PC-9 (cell line): ENCODE measurements at regions not wholly inside any gene's neighbourhood (a gene's known extent, or its start where the extent isn't known, plus 50 kb on each side); places are given as distances from the start of the nearest gene placed in this dataset.

Experiments
- BruUV-seq: library from RNA; stranded (reverse); fragments of 400-500 nt; replicated peaks from 2 replicates; lab custom pipeline; 2021; lab: Mats Ljungman, UMichigan
- CTCF ChIA-PET: fragments of 300-600 bp; sonication (Branson Sonifier 250); formaldehyde crosslinking; loops from one replicate; lab custom pipeline; 2022; ENCODE audit warnings: antibody characterized with exemption; lab: Charles Lee
- POLR2A ChIA-PET: fragments of 300-600 bp; sonication (Branson Sonifier 250); formaldehyde crosslinking; loops from one replicate; lab custom pipeline; 2022; ENCODE audit warnings: antibody characterized with exemption; ENCODE audit not compliant: unreplicated experiment; lab: Charles Lee
- DNase-seq, 2 experiments: peaks; one replicate each; pipeline versions ENCODE4 v3.0.0 to v3.0.0-alpha.2; 2015 to 2022; ENCODE audit warnings: mixed read lengths in 1 of 2
- H2AFZ ChIP-seq: fragments of 200-600 bp; sonication (generic); 2 replicates; pipeline ENCODE4 v1.8.1; 2017; ENCODE audit warnings: antibody characterized with exemption
- H3F3A ChIP-seq: fragments of 200-600 bp; sonication (generic); 2 replicates; pipeline ENCODE4 v1.8.1; 2017; ENCODE audit warnings: antibody characterized with exemption, mild to moderate bottlenecking, low read depth; ENCODE audit not compliant: insufficient read depth
- H3K27ac ChIP-seq: fragments of 200-600 bp; sonication (generic); 2 replicates; pipeline ENCODE4 v1.6.1; 2016; ENCODE audit warnings: mixed run types
- H3K27me3 ChIP-seq: fragments of 200-600 bp; sonication (generic); 2 replicates; pipeline ENCODE4 v1.6.1; 2016; ENCODE audit warnings: low read depth, mixed run types; ENCODE audit not compliant: insufficient read depth
- H3K36me3 ChIP-seq: fragments of 200-600 bp; sonication (generic); 2 replicates; pipeline ENCODE4 v1.6.1; 2016; ENCODE audit warnings: low read depth, mixed run types
- H3K4me1 ChIP-seq: fragments of 200-600 bp; sonication (generic); replicated peaks from 2 replicates; pipeline ENCODE4 v1.6.1; 2016; ENCODE audit warnings: mixed run types; ENCODE audit not compliant: insufficient read depth
- H3K4me2 ChIP-seq: fragments of 200-600 bp; sonication (generic); 2 replicates; pipeline ENCODE4 v1.6.1; 2017; ENCODE audit warnings: mixed run types
- H3K4me3 ChIP-seq: fragments of 200-600 bp; sonication (generic); 2 replicates; pipeline ENCODE4 v1.6.1; 2016; ENCODE audit warnings: mixed run types
- H3K79me2 ChIP-seq: fragments of 200-600 bp; sonication (generic); 2 replicates; pipeline ENCODE4 v1.6.1; 2017; ENCODE audit warnings: low read depth, mixed run types
- H3K9me2 ChIP-seq: fragments of 200-600 bp; sonication (generic); 2 replicates; pipeline ENCODE4 v1.8.1; 2017; ENCODE audit warnings: mild to moderate bottlenecking; ENCODE audit not compliant: insufficient read depth
- H3K9me3 ChIP-seq: fragments of 200-600 bp; sonication (generic); 2 replicates; pipeline ENCODE4 v1.8.1; 2016; ENCODE audit warnings: low read depth; ENCODE audit not compliant: insufficient read depth
- H4K20me1 ChIP-seq: fragments of 200-600 bp; sonication (generic); 2 replicates; pipeline ENCODE4 v1.8.1; 2017; ENCODE audit not compliant: insufficient read depth
- CTCF ChIP-seq: fragments of 200-600 bp; sonication (generic); conservative IDR thresholded peaks from 2 replicates; pipeline ENCODE4 v1.6.1; 2017; ENCODE audit warnings: mixed run types, antibody characterized with exemption, mild to moderate bottlenecking, moderate library complexity
- EZH2 ChIP-seq: fragments of 200-600 bp; sonication (generic); IDR thresholded peaks from 2 replicates; pipeline ENCODE4 v1.8.0; 2017; ENCODE audit warnings: antibody characterized with exemption, low read depth
- intact Hi-C: fragments of 100-400 bp; cut with micrococcal nuclease; formaldehyde crosslinking; loops from one replicate; pipeline ENCODE4 v1.10.0; 2022; ENCODE audit not compliant: unreplicated experiment

- CTCF ChIA-PET = no interaction called here
- POLR2A ChIA-PET = no interaction called here
- Histone ChIP-seq H3K27ac (no peak overlapping the region), H4K20me1 (no peaks in the 10 kb centered on the region), H3K9me2 (no peaks in the 10 kb centered on the region), H3K36me3 (no peaks in the 10 kb centered on the region), H3K4me3 (no peak overlapping the region), H3F3A (no peaks in the 10 kb centered on the region), H3K4me1 (no peaks in the 10 kb centered on the region), H3K27me3 (peaks cover 11% of the 10 kb centered on the region; the same call in 1 of the 2 replicates), H2AFZ (no peak overlapping the region), H3K79me2 (no peaks in the 10 kb centered on the region), H3K9me3 (no peaks in the 10 kb centered on the region), H3K4me2 (no peak overlapping the region)
- no peak for DNase-seq
- TF ChIP-seq EZH2 (no peak), CTCF (no peak)
- intact Hi-C loops = no loop called here
- no TSS peak for BruUV-seq
These were observed 176.5 kb downstream of the MEX3B start for GRCh38 chr15:81869161-81869954.

- peaks cover 11% of the 10 kb centered on the region; the same call in 1 of the 2 replicates for H3K27me3 ChIP-seq
- no peaks in the 10 kb centered on the region for H3K36me3 ChIP-seq
- BruUV-seq = no TSS peak
- no peaks in the 10 kb centered on the region for H3F3A ChIP-seq
- H3K4me3 ChIP-seq = no peak overlapping the region
- POLR2A ChIA-PET = no interaction called here
- H3K9me3 ChIP-seq = no peaks in the 10 kb centered on the region
- H3K4me1 ChIP-seq = no peaks in the 10 kb centered on the region
- no peak overlapping the region for H2AFZ ChIP-seq
- no peak overlapping the region for H3K27ac ChIP-seq
- no peak overlapping the region for H3K4me2 ChIP-seq
- TF ChIP-seq EZH2 = no peak
- TF ChIP-seq CTCF = no peak
- CTCF ChIA-PET = no interaction called here
- intact Hi-C loops = no loop called here
- H3K79me2 ChIP-seq = no peaks in the 10 kb centered on the region
- H4K20me1 ChIP-seq = no peaks in the 10 kb centered on the region
- H3K9me2 ChIP-seq = no peaks in the 10 kb centered on the region
- no peak for DNase-seq
These were observed 179.8 kb downstream of the MEX3B start for GRCh38 chr15:81865850-81866537.

- Histone ChIP-seq H3K27me3 (peaks cover 3% of the 10 kb centered on the region; the same call in 1 of the 2 replicates), H4K20me1 (no peaks in the 10 kb centered on the region; the same call in 1 of the 2 replicates), H3K27ac (no peak overlapping the region), H3K9me2 (no peaks in the 10 kb centered on the region), H3F3A (no peaks in the 10 kb centered on the region), H3K4me2 (no peak overlapping the region), H2AFZ (no peak overlapping the region), H3K36me3 (no peaks in the 10 kb centered on the region), H3K9me3 (no peaks in the 10 kb centered on the region), H3K79me2 (no peaks in the 10 kb centered on the region), H3K4me1 (no peaks in the 10 kb centered on the region), H3K4me3 (no peak overlapping the region)
- no peak for TF ChIP-seq CTCF
- TF ChIP-seq EZH2 = no peak
- DNase-seq = no peak
- BruUV-seq = no TSS peak
- intact Hi-C loops = no loop called here
- CTCF ChIA-PET = no interaction called here
- POLR2A ChIA-PET = no interaction called here
These were observed 182.7 kb downstream of the MEX3B start for GRCh38 chr15:81863162-81863561.
